ENCODE measurements at regions not wholly inside any gene's neighbourhood (a gene's known extent, or its start where the extent isn't known, plus 50 kb on each side); places are given as distances from the start of the nearest gene placed in this dataset.

- no peak overlapping the region for H2BK12ac ChIP-seq (ENCODE audit: insufficient read length, low read depth, low read length)
- no peak overlapping the region for H3K56ac ChIP-seq (ENCODE audit: insufficient read length, low read depth, low read length)
- H3K79me1 ChIP-seq (ENCODE audit: insufficient read depth, low read depth, low read length, poor library complexity, severe bottlenecking) = no peaks in the 10 kb centered on the region
- H3K14ac ChIP-seq (ENCODE audit: insufficient read depth, low read length) = no peak overlapping the region
- no peak overlapping the region for H2AFZ ChIP-seq (ENCODE audit: low read length)
- H3K27ac Mint-ChIP-seq = no peak overlapping the region
- H3K27me3 Mint-ChIP-seq (ENCODE audit: low read depth) = no peaks in the 10 kb centered on the region
- peaks cover 4 to 12% of the 10 kb centered on the region in 2 experiments; a peak in 3 of 4 replicates for H3K4me1 Mint-ChIP-seq
- no peak overlapping the region for H3K4ac ChIP-seq (ENCODE audit: low read depth, low read length)
- H3K9me3 Mint-ChIP-seq = no peaks in the 10 kb centered on the region
- no peaks in the 10 kb centered on the region for H3K9me3 ChIP-seq (ENCODE audit: control insufficient read depth, low read depth, low read length)
- peaks cover 0 to 5% (median 2%) of the 10 kb centered on the region in 3 experiments; a peak in 3 of 7 replicates for H3K36me3 Mint-ChIP-seq (ENCODE audit: insufficient read depth in 1 of 3, low read depth in 3 of 3)
- H3K4me1 ChIP-seq (ENCODE audit: insufficient read depth, low read length) = no peaks in the 10 kb centered on the region
- no peak overlapping the region for H4K8ac ChIP-seq (replicated peaks; ENCODE audit: insufficient read length, low read depth, low read length)
- no peak overlapping the region for H3T11ph ChIP-seq (ENCODE audit: low read length)
- WGBS (ENCODE audit: extremely low coverage, insufficient read length, low lambda C conversion rate) = no CpG with 5 or more reads among the region's 3 CpGs
- H3K23me2 ChIP-seq (ENCODE audit: insufficient read length, low read depth, low read length, poor library complexity, severe bottlenecking) = no peaks in the 10 kb centered on the region
- H3K79me2 ChIP-seq (ENCODE audit: insufficient read depth, low read length) = no peaks in the 10 kb centered on the region
- TF ChIP-seq, protein P1, sequence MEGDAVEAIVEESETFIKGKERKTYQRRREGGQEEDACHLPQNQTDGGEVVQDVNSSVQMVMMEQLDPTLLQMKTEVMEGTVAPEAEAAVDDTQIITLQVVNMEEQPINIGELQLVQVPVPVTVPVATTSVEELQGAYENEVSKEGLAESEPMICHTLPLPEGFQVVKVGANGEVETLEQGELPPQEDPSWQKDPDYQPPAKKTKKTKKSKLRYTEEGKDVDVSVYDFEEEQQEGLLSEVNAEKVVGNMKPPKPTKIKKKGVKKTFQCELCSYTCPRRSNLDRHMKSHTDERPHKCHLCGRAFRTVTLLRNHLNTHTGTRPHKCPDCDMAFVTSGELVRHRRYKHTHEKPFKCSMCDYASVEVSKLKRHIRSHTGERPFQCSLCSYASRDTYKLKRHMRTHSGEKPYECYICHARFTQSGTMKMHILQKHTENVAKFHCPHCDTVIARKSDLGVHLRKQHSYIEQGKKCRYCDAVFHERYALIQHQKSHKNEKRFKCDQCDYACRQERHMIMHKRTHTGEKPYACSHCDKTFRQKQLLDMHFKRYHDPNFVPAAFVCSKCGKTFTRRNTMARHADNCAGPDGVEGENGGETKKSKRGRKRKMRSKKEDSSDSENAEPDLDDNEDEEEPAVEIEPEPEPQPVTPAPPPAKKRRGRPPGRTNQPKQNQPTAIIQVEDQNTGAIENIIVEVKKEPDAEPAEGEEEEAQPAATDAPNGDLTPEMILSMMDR (conservative IDR thresholded peaks at IDR 0.05) = no peak
- H3K27me3 ChIP-seq (ENCODE audit: insufficient read depth, low read length) = no peaks in the 10 kb centered on the region
- no peak overlapping the region for H2BK5ac ChIP-seq (ENCODE audit: insufficient read length, low read length)
- no peak overlapping the region for H2BK15ac ChIP-seq (ENCODE audit: low read depth, low read length)
- no peak overlapping the region for H3K18ac ChIP-seq (ENCODE audit: insufficient read length, low read depth, low read length)
- H2AK5ac ChIP-seq (ENCODE audit: insufficient read length, low read length) = no peak overlapping the region
- H4K5ac ChIP-seq (ENCODE audit: insufficient read length, low read depth, low read length) = no peak overlapping the region
- H3K4me3 Mint-ChIP-seq = no peak overlapping the region
- H3K23ac ChIP-seq (ENCODE audit: insufficient read length, low read depth, low read length) = no peak overlapping the region
- H2BK20ac ChIP-seq (ENCODE audit: low read depth, low read length, poor library complexity, severe bottlenecking) = no peak overlapping the region
- H3K27ac ChIP-seq (ENCODE audit: insufficient read length, low read depth, low read length) = no peak overlapping the region
- no peak overlapping the region for H3K9ac ChIP-seq (ENCODE audit: extremely low read depth, insufficient read length, low read length)
- no peaks in the 10 kb centered on the region for H4K20me1 ChIP-seq (ENCODE audit: control insufficient read depth, insufficient read depth, insufficient read length)
- DNase-seq = no peak
- H4K91ac ChIP-seq (ENCODE audit: insufficient read length, low read depth, low read length) = no peak overlapping the region
- H3K4me2 ChIP-seq (ENCODE audit: insufficient read depth, insufficient read length, low read length) = no peak overlapping the region
- H2BK120ac ChIP-seq (ENCODE audit: low read depth, low read length, poor library complexity, severe bottlenecking) = no peak overlapping the region
Measured at GRCh38 chr5:102130890-102131289, 165.2 kb downstream of the SLCO4C1 start.

Measured in H9 (cell line).